CD4-positive, alpha-beta T cell treated with Interleukin-4 for 4 hours (primary cell): ENCODE measurements at regions not wholly inside any gene's neighbourhood (a gene's known extent, or its start where the extent isn't known, plus 50 kb on each side); places are given as distances from the start of the nearest gene placed in this dataset.
"Not testable (repeated sequence)": the region's sequence is repeated elsewhere in the genome, so short reads cannot be mapped to it uniquely, and the experiment has no call there.

Experiments used
- DNase-seq: peaks from one replicate; pipeline ENCODE4 v3.0.0-alpha.2; 2020

GRCh38 chr18:27558388-27559155 lies 373.5 kb upstream of the CHST9 start:
- no peak for DNase-seq

DNA sequence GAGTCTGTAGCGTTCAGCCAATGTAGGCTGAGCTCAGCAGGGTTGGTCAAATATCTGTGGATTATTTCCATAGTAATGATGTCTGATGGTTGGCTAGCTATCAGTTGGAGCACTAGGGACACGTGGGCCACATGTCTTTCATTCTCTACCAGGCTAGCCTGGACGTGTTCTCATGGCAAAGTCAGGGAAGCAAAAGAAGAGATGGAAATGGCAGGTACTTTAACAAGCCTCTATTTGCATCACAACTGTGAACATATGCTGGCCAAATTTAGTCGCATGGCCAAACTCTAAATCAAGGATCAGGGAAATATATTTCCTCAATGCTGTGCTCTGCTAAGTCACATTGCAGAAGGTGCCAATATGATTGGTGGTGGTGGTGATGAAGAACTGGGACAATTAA lies 371.6 kb upstream of the CHST9 start:
- no peak for DNase-seq

GRCh38 chr18:27549335-27550039 lies 364.4 kb upstream of the CHST9 start:
- DNase-seq, result no peak

- DNase-seq, result no peak
These were observed 361.9 kb upstream of the CHST9 start for GRCh38 chr18:27546991-27547390.

DNA sequence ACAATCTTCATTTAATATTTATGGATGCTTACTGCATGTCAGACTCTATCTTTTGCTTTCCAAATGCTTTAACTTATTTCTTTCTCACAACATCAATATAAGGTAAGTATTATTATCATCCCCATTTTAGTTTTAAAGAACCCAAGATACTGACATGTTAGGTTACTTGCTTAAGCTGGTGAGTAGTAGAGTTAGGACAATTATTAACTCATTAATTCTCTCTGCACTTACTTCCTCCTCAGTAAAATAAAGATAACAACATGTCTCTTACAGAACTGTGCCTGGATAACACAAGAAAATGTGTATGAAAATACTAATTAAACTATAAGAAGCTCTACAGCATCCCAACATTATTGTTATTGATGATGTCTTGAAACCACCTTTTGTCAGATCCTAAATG lies 359.1 kb upstream of the CHST9 start:
- no peak for DNase-seq

DNA sequence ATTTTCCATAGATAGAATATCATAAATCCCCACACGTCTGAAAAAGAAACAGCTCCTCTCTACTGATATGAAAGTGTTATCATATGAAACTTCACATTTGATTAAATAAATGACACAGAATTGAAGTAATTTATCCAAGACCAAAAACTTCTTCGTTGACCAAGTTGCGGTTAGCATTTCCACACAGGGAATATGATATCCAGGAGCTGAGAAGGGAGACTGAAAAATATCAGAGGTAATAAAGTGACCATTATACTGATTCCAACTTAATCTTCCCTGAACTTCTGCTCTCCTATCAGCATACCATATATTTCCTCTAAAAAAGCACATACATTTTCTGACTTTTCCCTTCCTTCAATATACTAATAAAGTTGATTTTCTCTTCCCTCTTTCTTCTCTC lies 356.2 kb upstream of the CHST9 start:
- no peak for DNase-seq

GRCh38 chr18:27540111-27540510 lies 355.0 kb upstream of the CHST9 start:
- DNase-seq, result no peak

DNA sequence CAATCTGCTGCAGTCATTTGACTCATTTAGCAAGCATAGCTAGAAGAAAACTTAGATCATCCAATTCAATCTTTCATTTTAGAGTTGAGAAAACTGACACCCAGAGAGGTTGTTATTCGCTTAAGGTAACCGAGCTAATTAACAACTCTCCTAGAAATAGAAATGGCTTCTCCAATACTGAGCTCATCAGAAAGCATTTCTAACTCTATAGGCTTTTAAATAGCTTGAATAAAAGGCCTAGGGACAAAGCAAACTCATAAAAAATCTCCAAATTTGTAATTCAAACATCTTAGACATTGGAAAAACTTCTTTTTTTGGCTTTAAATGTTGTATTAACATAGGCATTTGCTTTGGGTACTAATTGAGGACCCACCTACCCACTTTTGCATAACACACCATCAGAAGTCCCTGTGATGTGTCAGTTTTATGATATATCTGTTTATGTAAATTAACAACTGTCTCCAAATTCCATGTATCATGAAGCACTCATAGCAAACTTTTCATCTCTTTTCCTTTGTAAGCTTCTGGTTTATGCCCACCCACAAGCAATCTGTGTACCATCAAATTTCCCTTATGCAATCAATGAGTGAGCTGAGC lies 343.9 kb upstream of the CHST9 start:
- no peak for DNase-seq

GRCh38 chr18:27527856-27528255 lies 342.7 kb upstream of the CHST9 start:
- DNase-seq, result no peak

GRCh38 chr18:27520401-27520800 lies 335.3 kb upstream of the CHST9 start:
- no peak for DNase-seq

DNA sequence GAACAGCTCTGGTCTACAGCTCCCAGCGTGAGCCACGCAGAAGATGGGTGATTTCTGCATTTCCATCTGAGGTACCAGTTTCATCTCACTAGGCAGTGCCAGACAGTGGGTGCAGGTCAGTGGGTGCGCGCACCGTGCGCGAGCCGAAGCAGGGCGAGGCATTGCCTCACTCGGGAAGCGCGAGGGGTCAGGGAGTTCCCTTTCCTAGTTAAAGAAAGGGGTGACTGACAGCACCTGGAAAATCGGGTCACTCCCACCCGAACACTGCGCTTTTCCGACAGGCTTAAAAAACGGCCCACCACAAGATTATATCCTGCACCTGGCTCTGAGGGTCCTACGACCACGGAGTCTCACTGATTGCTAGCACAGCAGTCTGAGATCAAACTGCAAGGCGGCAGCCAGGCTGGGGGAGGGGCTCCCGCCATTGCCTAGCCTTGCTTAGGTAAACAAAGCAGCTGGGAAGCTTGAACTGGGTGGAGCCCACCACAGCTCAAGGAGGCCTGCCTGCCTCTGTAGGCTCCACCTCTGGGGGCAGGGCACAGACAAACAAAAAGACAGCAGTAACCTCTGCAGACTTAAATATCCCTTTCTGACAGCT lies 325.0 kb upstream of the CHST9 start:
- not testable (repeated sequence) for DNase-seq

DNA sequence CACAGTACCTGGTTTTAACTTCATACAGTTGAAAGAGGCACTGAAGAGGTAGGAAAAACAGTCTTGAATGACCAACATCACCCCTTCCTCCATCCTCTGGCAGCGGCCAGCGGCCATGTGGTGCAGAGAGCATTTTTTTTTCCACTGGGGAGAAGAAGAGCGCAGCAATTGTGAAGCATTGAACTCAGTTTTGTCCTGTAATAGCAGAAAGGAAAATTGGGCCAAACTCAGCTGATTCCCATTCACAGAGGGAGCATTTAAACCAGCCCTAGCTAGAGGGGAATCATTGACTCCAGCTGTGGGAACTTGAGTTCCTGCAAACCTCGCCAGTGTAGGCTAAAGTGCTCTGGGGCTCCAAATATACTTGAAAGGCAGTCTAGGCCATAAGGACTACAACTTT lies 316.6 kb upstream of the CHST9 start:
- no peak for DNase-seq

DNA sequence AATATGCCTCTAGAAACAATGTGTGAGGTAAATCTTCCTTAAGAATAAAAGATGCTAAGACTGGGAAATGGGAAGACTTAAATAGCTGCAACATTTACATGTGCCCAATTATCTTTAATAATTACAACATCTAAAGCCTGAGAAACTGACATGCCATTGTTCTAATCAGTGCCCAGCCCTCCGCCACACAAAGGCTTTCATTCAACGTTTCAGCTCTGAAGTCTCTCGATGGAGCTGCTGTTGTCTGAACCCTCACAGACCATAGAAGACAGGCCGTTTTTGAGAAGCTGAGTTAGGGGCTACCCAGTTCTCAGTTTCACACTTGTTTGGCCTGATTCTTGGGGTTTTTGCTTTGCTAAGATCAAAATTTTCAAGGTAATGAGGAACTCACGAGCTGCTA lies 315.4 kb upstream of the CHST9 start:
- no peak for DNase-seq

- DNase-seq, result no peak
These were observed 312.1 kb upstream of the CHST9 start for GRCh38 chr18:27497246-27497645.

DNA sequence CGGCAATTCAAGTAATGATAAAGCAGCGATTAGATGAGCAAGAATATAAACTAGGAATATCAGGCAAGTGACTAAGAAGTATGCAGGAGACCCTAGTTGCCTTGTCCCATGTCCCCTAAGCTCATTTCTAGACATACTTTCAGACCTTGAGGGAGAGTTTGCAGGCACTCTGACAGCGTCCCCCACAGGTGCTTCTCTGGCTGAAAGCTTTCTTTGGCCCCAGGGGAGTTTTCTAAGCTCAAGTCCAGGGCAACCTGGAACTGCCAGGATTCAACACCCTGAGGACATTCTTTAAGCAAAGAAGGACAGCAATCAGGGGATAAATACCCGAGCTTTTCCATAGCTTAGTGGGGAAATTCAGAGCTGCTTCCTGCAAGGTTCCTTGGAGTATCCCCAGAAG lies 308.1 kb upstream of the CHST9 start:
- no peak for DNase-seq

DNA sequence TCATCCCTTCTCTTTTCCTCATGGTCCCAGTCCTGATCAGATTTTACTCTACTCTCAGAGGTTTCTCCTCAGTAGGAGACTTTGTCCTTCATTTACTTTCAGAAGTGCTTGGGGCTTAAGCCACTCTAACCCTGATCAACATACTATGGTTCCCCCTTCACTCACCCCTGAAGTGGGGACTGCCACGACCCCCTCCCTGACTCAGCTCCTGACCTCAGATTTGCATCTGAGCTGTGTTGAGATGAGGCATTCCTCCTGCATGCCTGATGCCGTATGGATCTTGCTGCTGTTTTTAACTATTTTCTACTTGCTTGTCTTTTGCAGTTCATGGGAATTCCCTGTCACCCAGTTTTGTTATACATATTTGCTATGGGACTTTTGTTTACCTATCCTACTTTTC lies 306.7 kb upstream of the CHST9 start:
- DNase-seq, result no peak

DNA sequence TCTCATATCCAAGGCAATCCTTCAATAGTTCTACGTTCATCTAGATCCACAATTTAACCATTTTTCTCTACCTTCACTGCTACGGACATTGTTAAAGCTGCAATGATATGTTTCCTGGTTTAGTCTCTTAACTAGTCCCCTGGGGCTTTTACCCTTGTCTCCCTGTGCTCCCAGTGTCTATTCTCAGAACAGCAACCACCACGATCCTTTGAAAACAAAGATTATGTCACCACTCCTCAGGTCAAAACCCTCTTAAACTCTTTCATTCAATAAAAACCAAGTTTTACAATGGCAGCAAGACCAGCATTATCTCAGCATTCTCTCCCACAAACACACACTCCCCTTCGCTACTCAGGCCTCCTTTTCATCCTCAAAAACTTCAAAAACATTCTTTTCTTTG lies 298.2 kb upstream of the CHST9 start:
- DNase-seq, result no peak

GRCh38 chr18:27478459-27478858 lies 293.4 kb upstream of the CHST9 start:
- no peak for DNase-seq

GRCh38 chr18:27473318-27473717 lies 288.2 kb upstream of the CHST9 start:
- no peak for DNase-seq

- DNase-seq, result no peak
These were observed 282.0 kb upstream of the CHST9 start for GRCh38 chr18:27467073-27467472.

GRCh38 chr18:27461957-27462356 lies 276.8 kb upstream of the CHST9 start:
- DNase-seq, result no peak

GRCh38 chr18:27449104-27449503 lies 264.0 kb upstream of the CHST9 start:
- DNase-seq, result no peak

DNA sequence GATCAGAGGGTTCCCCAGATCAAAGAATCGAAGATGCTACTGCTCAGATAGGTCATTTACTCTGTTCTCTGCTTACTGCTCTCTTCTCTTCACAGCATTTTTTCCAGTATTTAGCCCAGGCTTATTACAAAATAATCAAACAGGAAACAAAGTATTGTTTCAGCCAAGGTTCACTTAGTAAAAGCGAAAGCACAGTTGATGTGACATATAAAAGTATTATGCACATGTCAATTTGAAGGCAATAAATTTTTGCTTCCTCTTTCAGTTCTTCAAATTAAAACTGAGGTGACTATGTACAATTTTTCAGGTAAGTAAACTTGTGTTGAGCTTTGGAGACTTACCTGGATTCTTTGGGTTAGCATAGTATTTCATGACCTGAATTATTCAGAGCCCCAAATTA lies 262.8 kb upstream of the CHST9 start:
- no peak for DNase-seq

DNA sequence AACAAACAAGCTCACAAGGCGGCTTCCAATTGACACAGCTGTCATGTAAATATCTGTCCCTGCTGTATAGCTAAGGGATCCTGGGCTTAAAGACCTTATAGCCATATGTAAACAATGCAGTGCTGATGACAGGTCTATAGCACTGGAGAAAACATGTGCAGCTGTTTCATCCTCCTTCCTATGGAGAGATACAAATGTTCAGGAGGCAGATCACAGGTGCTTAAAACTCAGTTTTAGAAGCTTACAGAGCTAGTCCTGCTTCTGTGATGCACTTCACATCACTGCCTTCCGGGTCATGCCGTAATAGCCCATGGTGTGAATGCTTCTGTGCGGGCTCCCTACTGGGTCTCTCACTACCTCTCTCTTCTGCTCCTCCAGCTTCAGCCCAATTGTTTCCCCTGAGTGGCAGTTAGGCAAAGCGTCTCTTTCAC lies 262.4 kb upstream of the CHST9 start:
- no peak for DNase-seq
